ENCODE measurements at regions not wholly inside any gene's neighbourhood (a gene's known extent, or its start where the extent isn't known, plus 50 kb on each side); places are given as distances from the start of the nearest gene placed in this dataset.
"Not testable (repeated sequence)": the region's sequence is repeated elsewhere in the genome, so short reads cannot be mapped to it uniquely, and the experiment has no call there.

- no peak for DNase-seq
These were observed 432.2 kb downstream of the PDGFC start for GRCh38 chr4:156539376-156539775.

DNA sequence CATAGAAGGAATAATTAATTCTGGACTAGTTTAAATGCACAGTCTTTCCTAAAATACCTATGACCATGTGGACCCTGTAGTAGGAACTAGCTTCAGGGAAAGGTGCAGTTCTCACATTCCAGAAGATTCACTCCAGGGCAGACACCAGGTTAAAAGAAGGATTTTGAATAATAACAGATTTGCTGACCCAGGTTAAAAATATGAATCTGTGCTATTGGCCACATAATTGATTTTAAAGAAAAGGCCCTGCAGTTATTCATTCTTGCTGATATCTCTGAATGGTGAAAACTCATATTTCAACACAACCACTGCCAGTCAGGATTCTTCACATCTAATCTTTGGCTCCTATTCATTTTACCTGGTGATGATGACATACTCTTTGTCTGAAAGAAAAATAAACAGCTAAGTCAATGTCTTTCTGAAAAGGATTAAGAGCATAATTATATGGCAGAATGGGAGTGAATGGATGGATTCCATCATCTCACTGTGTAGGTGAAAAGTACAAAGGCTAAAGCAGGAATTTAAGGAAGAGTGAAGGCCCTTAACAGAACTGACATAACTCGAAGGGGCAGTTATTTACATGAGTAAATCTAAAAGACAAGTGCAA lies 432.8 kb downstream of the PDGFC start:
- no peak for DNase-seq

DNA sequence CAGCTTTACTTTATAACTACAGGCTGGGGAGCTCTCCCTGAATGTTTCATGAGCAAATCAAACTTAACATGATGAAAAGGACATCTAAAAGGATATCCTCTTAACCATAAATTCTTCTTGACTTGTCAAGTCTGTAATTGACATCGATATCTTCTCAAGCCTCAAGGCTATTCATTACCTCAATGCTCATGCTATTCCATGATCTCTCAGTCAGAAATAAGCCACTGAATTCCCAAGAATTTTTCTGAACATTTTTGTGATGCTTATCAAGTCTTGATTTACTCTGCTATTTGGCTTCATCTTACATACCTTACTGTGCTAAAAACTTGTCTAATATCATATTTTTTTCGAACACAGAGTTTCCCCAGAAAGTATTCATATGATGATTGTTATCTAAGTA lies 433.4 kb downstream of the PDGFC start:
- no peak for DNase-seq

DNA sequence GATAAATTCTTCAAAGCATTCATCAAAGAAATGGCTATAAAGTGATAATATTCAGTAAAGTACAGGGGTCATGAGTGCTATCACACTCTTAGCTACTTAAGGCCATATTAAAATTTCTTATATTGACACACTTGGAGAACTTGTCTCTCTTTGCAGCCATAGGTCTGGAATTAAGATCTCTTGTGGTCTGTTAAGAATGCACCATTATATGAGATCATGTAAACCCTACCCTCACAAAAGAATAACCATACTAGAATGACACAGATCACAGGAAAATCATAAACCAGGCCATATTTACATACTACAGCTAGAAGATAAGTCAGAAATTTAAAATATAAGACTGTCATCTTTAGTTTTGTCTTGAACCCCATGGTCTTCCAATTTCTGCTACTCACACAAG lies 434.3 kb downstream of the PDGFC start:
- no peak for DNase-seq

DNA sequence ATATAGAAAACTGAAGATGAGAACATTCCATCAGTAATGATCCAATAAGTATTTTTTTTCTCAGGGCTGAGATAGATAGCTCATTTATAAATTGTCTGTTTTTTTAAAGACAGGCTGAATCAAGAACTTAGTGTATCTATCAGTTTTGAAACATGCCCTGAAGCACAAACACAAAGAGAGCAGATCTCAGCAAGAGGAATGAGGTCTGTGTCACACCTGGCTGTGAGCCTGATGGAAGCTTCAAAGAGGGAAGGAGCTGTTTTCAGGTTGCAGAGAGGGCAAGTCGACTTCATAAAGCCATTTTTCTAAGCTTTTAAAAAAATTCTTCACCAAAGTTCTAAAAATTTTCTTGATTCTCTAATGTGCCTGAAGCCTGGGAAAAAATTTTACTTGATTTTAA lies 434.9 kb downstream of the PDGFC start:
- no peak for DNase-seq

- DNase-seq, result no peak
These were observed 437.4 kb downstream of the PDGFC start for GRCh38 chr4:156534205-156534604.

GRCh38 chr4:156528216-156528615 lies 443.4 kb downstream of the PDGFC start:
- no peak for DNase-seq

GRCh38 chr4:156527237-156527993 lies 444.2 kb downstream of the PDGFC start:
- no peak for DNase-seq

GRCh38 chr4:156523991-156524390 lies 447.6 kb downstream of the PDGFC start:
- no peak for DNase-seq

DNA sequence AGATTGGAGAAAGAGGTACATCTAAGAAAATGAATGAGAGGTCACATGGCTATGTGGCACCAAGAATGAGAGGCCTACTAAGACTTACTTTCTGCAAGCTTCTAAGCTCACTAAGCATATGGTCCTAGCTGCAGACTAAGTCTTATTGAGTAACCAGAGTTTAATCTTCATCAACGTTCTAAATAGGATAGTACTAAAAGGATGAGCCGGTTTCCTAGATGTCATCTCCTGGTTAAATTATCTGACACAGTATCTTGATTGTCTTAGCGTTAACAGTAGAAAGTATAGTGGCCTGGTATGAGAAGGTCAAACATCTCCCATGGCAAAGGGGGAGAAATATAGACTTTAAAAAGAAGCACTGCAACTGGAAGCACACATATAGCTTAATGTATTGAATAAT lies 448.1 kb downstream of the PDGFC start:
- no peak for DNase-seq

DNA sequence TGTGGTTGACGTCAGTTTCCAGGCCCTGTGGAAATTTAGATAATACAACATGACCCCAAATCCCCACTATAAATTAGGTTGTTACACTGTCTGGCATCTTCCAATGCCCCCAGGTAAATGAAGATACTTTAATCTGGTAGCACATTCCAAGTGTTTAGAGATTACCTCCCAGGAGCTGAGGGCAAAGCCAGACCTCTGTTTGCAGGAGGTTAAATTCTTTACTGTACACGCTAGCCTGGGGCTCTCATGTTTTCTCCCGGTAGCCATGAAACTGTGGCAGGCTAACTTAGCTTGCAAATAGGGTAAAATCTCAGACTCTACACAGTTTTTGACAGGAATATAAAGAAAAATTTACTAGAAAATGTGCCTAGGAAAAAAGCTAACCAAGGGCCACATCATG lies 450.0 kb downstream of the PDGFC start:
- no peak for DNase-seq

DNA sequence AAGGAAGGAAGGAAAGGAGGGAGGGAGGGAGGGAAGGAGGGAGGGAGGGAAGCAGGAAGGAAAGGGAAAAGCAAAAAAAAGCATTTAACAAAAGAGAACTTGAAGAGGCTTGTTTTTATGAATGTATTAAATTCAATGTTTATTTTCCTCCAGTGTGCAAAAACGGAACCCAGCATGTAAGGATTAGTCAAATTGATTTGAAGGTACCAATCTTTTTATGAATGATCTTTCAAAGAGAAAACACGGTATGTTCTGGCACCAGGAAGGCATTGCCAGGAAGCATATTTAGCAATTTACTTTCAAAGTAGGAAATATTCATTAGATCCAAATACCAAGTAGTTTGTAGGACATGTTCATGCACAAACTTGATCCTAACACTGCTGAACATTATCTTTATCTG lies 453.6 kb downstream of the PDGFC start:
- DNase-seq, result no peak

- no peak for DNase-seq
These were observed 454.1 kb downstream of the PDGFC start for GRCh38 chr4:156517546-156517945.

- DNase-seq, result no peak
These were observed 454.9 kb downstream of the PDGFC start for GRCh38 chr4:156516698-156517097.

DNA sequence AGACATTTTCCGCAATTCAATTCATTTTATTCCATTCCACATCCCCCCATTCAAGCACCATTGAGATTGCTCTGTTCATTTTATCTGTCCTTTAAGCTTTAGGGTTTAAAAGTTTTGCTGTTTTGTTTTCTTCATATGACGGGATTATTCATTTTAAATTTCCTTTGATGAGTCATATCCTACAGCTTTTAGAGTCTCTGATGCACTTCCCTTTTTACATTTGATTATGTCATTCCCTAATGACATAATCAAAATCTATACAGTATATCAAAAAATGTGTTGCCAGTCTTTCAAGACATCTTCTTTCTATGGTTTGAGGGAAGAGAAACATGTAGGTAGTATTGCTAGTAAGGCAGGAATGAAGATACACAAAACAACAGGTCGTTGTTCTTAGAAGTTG lies 456.3 kb downstream of the PDGFC start:
- DNase-seq, result peak; percentile 65

DNA sequence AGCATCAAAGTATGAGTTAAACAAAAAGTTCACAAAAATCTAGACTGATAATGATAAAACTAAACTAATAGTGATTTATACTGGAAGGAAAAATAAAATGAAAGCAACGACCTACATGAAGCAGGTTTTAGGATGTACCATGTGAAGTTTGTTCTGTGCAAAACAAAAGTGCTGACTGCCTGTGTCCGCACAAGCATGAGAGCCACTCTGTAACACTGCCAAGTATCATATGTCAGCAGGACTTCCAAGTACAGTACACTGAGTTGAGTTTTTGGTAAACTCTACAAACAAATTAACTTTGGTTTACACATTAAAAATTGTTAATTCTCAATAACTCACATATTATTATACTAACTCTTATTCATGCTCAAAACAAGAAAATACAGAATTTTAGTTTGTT lies 459.0 kb downstream of the PDGFC start:
- no peak for DNase-seq

DNA sequence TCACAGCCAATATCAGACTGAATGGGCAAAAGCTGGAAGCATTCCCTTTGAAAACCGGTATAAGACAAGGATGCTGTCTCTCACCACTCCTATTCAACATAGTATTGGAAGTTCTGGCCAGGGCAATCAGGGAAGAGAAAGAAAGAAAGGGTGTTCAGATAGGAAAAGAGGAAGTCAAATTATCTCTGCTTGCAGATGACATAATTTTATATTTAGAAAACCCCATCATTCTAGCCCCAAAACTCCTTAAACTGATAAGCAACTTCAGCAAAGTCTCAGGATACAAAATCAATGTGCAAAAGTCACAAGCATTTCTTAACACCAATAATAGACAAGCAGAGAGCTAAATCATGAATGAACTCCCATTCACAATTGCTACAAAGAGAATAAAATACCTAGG lies 461.7 kb downstream of the PDGFC start:
- not testable (repeated sequence) for DNase-seq

DNA sequence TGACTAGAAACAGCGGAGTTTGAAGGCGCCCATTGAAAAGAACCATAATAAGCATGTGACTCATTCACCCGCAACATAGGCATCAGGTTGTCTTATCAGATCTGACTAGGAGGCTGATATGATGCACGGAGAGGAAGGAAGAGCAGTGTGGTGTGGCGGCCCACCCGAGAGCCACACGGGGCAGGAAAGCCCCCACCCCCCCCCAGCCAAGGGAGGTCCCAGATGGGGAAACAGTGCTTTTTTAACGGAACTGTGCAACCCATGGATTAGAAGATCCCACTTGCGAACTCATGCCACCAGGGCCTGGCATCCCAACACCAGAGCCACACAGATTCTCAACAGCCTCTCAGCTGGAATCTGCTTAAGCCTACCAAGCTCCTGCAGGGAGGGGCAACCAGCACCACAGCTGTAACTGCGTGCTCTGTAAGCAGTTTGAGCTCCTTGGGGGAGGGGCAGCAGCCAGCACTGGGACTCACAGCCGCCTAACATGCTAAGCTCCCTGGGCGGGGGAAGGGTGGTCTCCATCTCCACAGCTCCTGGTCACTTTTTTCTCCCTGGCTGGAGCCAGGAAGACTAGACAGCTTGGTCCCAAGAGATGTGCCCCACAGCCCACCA lies 466.2 kb downstream of the PDGFC start:
- no peak for DNase-seq

- no peak for DNase-seq
These were observed 468.5 kb downstream of the PDGFC start for GRCh38 chr4:156503119-156503518.

- no peak for DNase-seq
These were observed 469.6 kb downstream of the PDGFC start for GRCh38 chr4:156501962-156502361.

DNA sequence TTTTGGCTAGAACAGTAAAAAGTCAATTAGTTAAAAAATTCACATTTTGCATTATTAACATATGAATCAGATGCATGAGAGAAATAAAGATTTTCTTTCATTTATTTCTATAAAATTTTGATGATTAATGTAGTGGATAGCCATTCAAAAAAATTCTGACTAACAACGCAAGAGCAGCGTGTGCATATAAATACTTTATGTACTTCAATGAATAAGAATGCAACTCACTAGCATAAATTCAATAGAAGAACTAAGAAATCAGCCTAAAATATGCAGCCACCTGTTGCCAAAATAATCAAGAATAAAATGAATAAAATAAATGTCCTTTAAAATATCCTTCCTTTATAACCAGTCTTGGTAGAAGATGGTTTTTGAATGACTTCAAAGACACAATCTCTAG lies 471.9 kb downstream of the PDGFC start:
- no peak for DNase-seq

- DNase-seq, result no peak
These were observed 474.1 kb downstream of the PDGFC start for GRCh38 chr4:156497486-156497885.

DNA sequence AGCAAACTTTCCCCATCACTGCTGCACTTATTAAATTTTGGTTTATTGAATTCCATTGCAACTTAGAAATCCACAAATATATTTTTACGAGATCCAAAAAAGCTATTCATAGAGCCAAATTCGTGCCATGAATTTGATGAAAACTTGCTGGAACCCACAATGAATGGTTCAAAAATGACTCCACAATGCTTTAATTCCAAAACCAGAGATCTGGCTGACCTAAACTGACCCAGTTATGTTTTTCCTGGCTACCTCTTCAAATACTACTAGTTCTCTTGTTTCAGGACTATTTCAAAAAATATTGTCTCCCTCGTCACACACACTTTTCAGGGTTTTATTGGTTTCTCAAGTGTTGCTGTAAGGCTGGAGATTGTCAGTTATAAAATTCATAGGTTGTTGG lies 474.8 kb downstream of the PDGFC start:
- DNase-seq, result no peak

GRCh38 chr4:156495836-156496235 lies 475.8 kb downstream of the PDGFC start:
- no peak for DNase-seq

- DNase-seq, result no peak
These were observed 476.5 kb downstream of the PDGFC start for GRCh38 chr4:156495091-156495490.

Data from suppressor macrophage treated with lipopolysaccharide for 4 hours (primary cell).